ENCODE measurements at regions not wholly inside any gene's neighbourhood (a gene's known extent, or its start where the extent isn't known, plus 50 kb on each side); places are given as distances from the start of the nearest gene placed in this dataset.

DNA sequence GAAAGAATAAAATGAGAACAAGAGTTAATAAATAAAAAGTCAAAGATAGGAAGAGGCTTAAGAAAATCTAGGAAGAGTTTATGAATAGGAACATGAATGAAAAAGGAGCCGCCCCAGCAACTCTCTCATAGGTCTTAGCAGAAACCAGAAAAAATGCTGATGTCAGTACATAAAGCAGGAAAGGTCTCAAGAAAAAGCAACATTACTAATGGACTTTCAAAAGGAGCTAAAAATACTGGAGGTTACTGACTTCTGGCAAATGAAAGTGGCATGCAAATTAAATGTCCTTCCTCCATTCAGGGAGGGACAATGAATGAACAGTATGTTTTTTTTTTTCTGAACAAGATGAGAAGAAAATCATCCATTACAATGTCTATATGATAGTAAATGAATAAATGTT is 387.6 kb downstream of the BRINP2 start:
- DNase-seq (no peak), ATAC-seq (ENCODE audit: low FRiP score) (no peak)
- H3K9me3 ChIP-seq (ENCODE audit: control insufficient read depth, low read length): peaks cover 8% of the 10 kb centered on the region
- H3K4me1 ChIP-seq (ENCODE audit: control insufficient read depth in 1 of 2, insufficient read depth in 2 of 2, low read length in 2 of 2): no peaks in the 10 kb centered on the region
- H3K36me3 ChIP-seq (ENCODE audit: control insufficient read depth in 1 of 2, insufficient read depth in 2 of 2, low read length in 1 of 2): no peaks in the 10 kb centered on the region
- H3K27me3 ChIP-seq (ENCODE audit: control insufficient read depth in 1 of 2, insufficient read depth in 2 of 2, low read length in 1 of 2): peaks cover 0 to 4% of the 10 kb centered on the region in 2 donors
- 65 to 68% methylated on average over 1 of the region's 1 CpG for WGBS, 2 donors
- intact Hi-C loops (cut with DNase I): no loop called here
- no peak overlapping the region for H3K27ac ChIP-seq (ENCODE audit: low read depth in 1 of 2, low read length in 2 of 2)
- H3K4me3 ChIP-seq (ENCODE audit: low read length in 2 of 2): no peak overlapping the region

DNA sequence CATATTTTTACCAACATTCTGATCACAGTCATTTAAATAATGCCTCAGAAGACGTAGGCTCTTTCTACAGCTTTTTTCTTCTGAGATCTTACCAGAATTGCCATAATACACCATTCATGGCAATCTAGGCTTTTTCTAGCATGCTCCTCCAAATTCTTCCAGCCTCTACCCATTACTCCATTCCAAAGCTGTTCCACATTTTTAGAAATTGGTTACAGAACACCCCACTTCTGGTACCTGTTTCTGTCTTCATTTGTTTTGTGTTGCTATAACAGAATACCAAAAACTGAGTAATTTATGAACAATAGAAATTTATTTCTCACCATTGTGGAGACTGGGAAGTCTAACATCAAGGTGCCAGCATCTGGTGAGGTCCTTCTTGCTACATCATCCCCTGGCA is 385.4 kb downstream of the BRINP2 start:
- Histone ChIP-seq H3K4me1 (ENCODE audit: control insufficient read depth in 1 of 2, insufficient read depth in 2 of 2, low read length in 2 of 2) (no peaks in the 10 kb centered on the region), H3K27ac (ENCODE audit: low read depth in 1 of 2, low read length in 2 of 2) (no peak overlapping the region), H3K9me3 (ENCODE audit: control insufficient read depth, low read length) (peaks cover 8% of the 10 kb centered on the region), H3K36me3 (ENCODE audit: control insufficient read depth in 1 of 2, insufficient read depth in 2 of 2, low read length in 1 of 2) (no peaks in the 10 kb centered on the region), H3K27me3 (ENCODE audit: control insufficient read depth in 1 of 2, insufficient read depth in 2 of 2, low read length in 1 of 2) (peaks cover 0 to 3% of the 10 kb centered on the region in 2 donors), H3K4me3 (ENCODE audit: low read length in 2 of 2) (no peak overlapping the region)
- intact Hi-C loops (cut with DNase I): no loop called here
- DNase-seq (no peak), ATAC-seq (ENCODE audit: low FRiP score) (no peak)
- 42 to 50% methylated on average over 1 of the region's 1 CpG for WGBS, 2 donors

- H3K36me3 ChIP-seq (ENCODE audit: control insufficient read depth in 1 of 2, insufficient read depth in 2 of 2, low read length in 1 of 2): no peaks in the 10 kb centered on the region
- no peak overlapping the region for H3K4me3 ChIP-seq (ENCODE audit: low read length in 2 of 2)
- H3K4me1 ChIP-seq (ENCODE audit: control insufficient read depth in 1 of 2, insufficient read depth in 2 of 2, low read length in 2 of 2): no peaks in the 10 kb centered on the region
- DNase-seq (no peak), ATAC-seq (ENCODE audit: low FRiP score) (no peak)
- 57 to 58% methylated on average over 3 of the region's 3 CpGs for WGBS, 2 donors
- no peaks in the 10 kb centered on the region for H3K9me3 ChIP-seq (ENCODE audit: control insufficient read depth, low read length)
- intact Hi-C loops (cut with DNase I): no loop called here
- no peak overlapping the region for H3K27ac ChIP-seq (ENCODE audit: low read depth in 1 of 2, low read length in 2 of 2)
- H3K27me3 ChIP-seq (ENCODE audit: control insufficient read depth in 1 of 2, insufficient read depth in 2 of 2, low read length in 1 of 2): no peaks in the 10 kb centered on the region
Measured at GRCh38 chr1:177547200-177547599, 376.4 kb downstream of the BRINP2 start.

- no peaks in the 10 kb centered on the region for H3K36me3 ChIP-seq (ENCODE audit: control insufficient read depth in 1 of 2, insufficient read depth in 2 of 2, low read length in 1 of 2)
- H3K4me1 ChIP-seq (ENCODE audit: control insufficient read depth in 1 of 2, insufficient read depth in 2 of 2, low read length in 2 of 2): no peaks in the 10 kb centered on the region
- H3K4me3 ChIP-seq (ENCODE audit: low read length in 2 of 2): no peak overlapping the region
- no peak overlapping the region for H3K27ac ChIP-seq (ENCODE audit: low read depth in 1 of 2, low read length in 2 of 2)
- intact Hi-C loops (cut with DNase I): no loop called here
- no peaks in the 10 kb centered on the region for H3K27me3 ChIP-seq (ENCODE audit: control insufficient read depth in 1 of 2, insufficient read depth in 2 of 2, low read length in 1 of 2)
- ATAC-seq (ENCODE audit: low FRiP score) (no peak), DNase-seq (no peak)
- H3K9me3 ChIP-seq (ENCODE audit: control insufficient read depth, low read length): no peaks in the 10 kb centered on the region
Measured at GRCh38 chr1:177546346-177546745, 375.6 kb downstream of the BRINP2 start.

GRCh38 chr1:177526201-177526600 is 355.4 kb downstream of the BRINP2 start:
- H3K27ac ChIP-seq (ENCODE audit: low read depth in 1 of 2, low read length in 2 of 2): no peak overlapping the region
- H3K9me3 ChIP-seq (ENCODE audit: control insufficient read depth, low read length): peaks cover 2% of the 10 kb centered on the region
- H3K4me1 ChIP-seq (ENCODE audit: control insufficient read depth in 1 of 2, insufficient read depth in 2 of 2, low read length in 2 of 2): no peaks in the 10 kb centered on the region
- intact Hi-C loops (cut with DNase I): no loop called here
- WGBS, 2 donors: 93 to 94% methylated on average over 1 of the region's 1 CpG
- no peaks in the 10 kb centered on the region for H3K36me3 ChIP-seq (ENCODE audit: control insufficient read depth in 1 of 2, insufficient read depth in 2 of 2, low read length in 1 of 2)
- ATAC-seq (ENCODE audit: low FRiP score) (no peak), DNase-seq (no peak)
- H3K27me3 ChIP-seq (ENCODE audit: control insufficient read depth in 1 of 2, insufficient read depth in 2 of 2, low read length in 1 of 2): no peaks in the 10 kb centered on the region
- no peak overlapping the region for H3K4me3 ChIP-seq (ENCODE audit: low read length in 2 of 2)

- Histone ChIP-seq H3K36me3 (ENCODE audit: control insufficient read depth in 1 of 2, insufficient read depth in 2 of 2, low read length in 1 of 2) (no peaks in the 10 kb centered on the region), H3K9me3 (ENCODE audit: control insufficient read depth, low read length) (no peaks in the 10 kb centered on the region), H3K27ac (ENCODE audit: low read depth in 1 of 2, low read length in 2 of 2) (no peak overlapping the region), H3K4me1 (ENCODE audit: control insufficient read depth in 1 of 2, insufficient read depth in 2 of 2, low read length in 2 of 2) (no peaks in the 10 kb centered on the region), H3K4me3 (ENCODE audit: low read length in 2 of 2) (no peak overlapping the region), H3K27me3 (ENCODE audit: control insufficient read depth in 1 of 2, insufficient read depth in 2 of 2, low read length in 1 of 2) (no peaks in the 10 kb centered on the region)
- intact Hi-C loops (cut with DNase I): no loop called here
- ATAC-seq (ENCODE audit: low FRiP score): no peak
- no peak for DNase-seq
- 70 to 75% methylated on average over 2 of the region's 2 CpGs for WGBS, 2 donors
Measured at GRCh38 chr1:177525176-177525575, 354.4 kb downstream of the BRINP2 start.

- Histone ChIP-seq H3K4me1 (ENCODE audit: control insufficient read depth in 1 of 2, insufficient read depth in 2 of 2, low read length in 2 of 2) (no peaks in the 10 kb centered on the region), H3K4me3 (ENCODE audit: low read length in 2 of 2) (no peak overlapping the region), H3K27ac (ENCODE audit: low read depth in 1 of 2, low read length in 2 of 2) (no peak overlapping the region), H3K36me3 (ENCODE audit: control insufficient read depth in 1 of 2, insufficient read depth in 2 of 2, low read length in 1 of 2) (no peaks in the 10 kb centered on the region), H3K9me3 (ENCODE audit: control insufficient read depth, low read length) (no peaks in the 10 kb centered on the region), H3K27me3 (ENCODE audit: control insufficient read depth in 1 of 2, insufficient read depth in 2 of 2, low read length in 1 of 2) (no peaks in the 10 kb centered on the region)
- WGBS, 2 donors: 36 to 44% methylated on average over 3 of the region's 3 CpGs
- intact Hi-C loops (cut with DNase I): no loop called here
- DNase-seq: no peak
- no peak for ATAC-seq (ENCODE audit: low FRiP score)
Measured at GRCh38 chr1:177517546-177517945, 346.8 kb downstream of the BRINP2 start.

DNA sequence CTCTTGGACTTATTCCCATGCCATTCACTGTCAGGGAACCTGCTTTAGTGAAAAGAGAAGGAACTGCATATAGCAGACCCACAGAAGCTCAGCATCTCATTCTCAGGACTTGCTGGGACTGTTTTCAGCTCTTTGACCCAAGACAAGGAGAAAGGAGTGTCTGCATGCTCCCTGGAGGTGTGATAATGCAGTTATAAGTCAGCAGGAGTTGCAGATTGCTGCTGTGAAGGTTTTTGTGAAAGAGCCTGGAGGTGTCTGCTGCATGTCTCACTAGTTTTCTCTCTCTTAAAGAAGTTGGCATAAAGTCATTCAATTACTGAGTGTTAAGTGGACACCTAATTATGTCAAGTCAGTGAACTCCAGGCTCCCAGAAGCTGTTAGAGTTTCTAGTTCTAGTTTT is 343.4 kb downstream of the BRINP2 start:
- H3K36me3 ChIP-seq (ENCODE audit: control insufficient read depth in 1 of 2, insufficient read depth in 2 of 2, low read length in 1 of 2): no peaks in the 10 kb centered on the region
- no peak for ATAC-seq (ENCODE audit: low FRiP score)
- H3K4me3 ChIP-seq (ENCODE audit: low read length in 2 of 2): no peak overlapping the region
- no peaks in the 10 kb centered on the region for H3K9me3 ChIP-seq (ENCODE audit: control insufficient read depth, low read length)
- H3K27me3 ChIP-seq (ENCODE audit: control insufficient read depth in 1 of 2, insufficient read depth in 2 of 2, low read length in 1 of 2): no peaks in the 10 kb centered on the region
- no peak for DNase-seq
- H3K27ac ChIP-seq (ENCODE audit: low read depth in 1 of 2, low read length in 2 of 2): no peak overlapping the region
- intact Hi-C loops (cut with DNase I): no loop called here
- no peaks in the 10 kb centered on the region for H3K4me1 ChIP-seq (ENCODE audit: control insufficient read depth in 1 of 2, insufficient read depth in 2 of 2, low read length in 2 of 2)

GRCh38 chr1:177511036-177511435 is 340.3 kb downstream of the BRINP2 start:
- no peaks in the 10 kb centered on the region for H3K9me3 ChIP-seq (ENCODE audit: control insufficient read depth, low read length)
- no peaks in the 10 kb centered on the region for H3K27me3 ChIP-seq (ENCODE audit: control insufficient read depth in 1 of 2, insufficient read depth in 2 of 2, low read length in 1 of 2)
- ATAC-seq (ENCODE audit: low FRiP score): no peak
- 62 to 67% methylated on average over 5 of the region's 5 CpGs for WGBS, 2 donors
- intact Hi-C loops (cut with DNase I): no loop called here
- H3K36me3 ChIP-seq (ENCODE audit: control insufficient read depth in 1 of 2, insufficient read depth in 2 of 2, low read length in 1 of 2): no peaks in the 10 kb centered on the region
- DNase-seq: no peak
- no peaks in the 10 kb centered on the region for H3K4me1 ChIP-seq (ENCODE audit: control insufficient read depth in 1 of 2, insufficient read depth in 2 of 2, low read length in 2 of 2)
- no peak overlapping the region for H3K27ac ChIP-seq (ENCODE audit: low read depth in 1 of 2, low read length in 2 of 2)
- no peak overlapping the region for H3K4me3 ChIP-seq (ENCODE audit: low read length in 2 of 2)
